ENCODE measurements at regions not wholly inside any gene's neighbourhood (a gene's known extent, or its start where the extent isn't known, plus 50 kb on each side); places are given as distances from the start of the nearest gene placed in this dataset.

DNA sequence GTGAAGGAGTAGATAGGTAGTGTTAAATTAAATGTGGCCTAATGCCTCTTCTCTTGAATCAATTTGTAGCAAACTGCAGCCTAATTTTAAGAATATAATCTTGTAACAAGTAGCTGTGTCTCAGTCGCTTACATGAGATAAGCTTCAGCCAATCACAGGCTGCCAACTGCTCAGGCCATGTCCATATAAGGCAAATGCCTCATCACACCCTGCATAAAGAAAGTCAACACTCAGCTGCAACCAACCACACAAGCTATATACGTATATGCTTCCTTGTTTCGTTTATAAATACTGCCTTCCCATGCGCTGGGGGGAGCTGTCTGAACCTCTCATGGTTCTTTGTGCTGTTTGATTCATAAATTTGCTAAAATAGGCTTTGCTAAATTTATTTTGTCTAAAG lies 476.3 kb downstream of the TRIB2 start:
- TF ChIP-seq EZH2 (IDR thresholded peaks at IDR 0.05), result no peak
- no peak for TF ChIP-seq CTCF (IDR thresholded peaks at IDR 0.05)
- no peak for TF ChIP-seq EZH2phosphoT487 (IDR thresholded peaks at IDR 0.05)
- Histone ChIP-seq H3K27me3 (no peaks in the 10 kb centered on the region), H3K4me2 (no peak overlapping the region), H3K4me3 (no peak overlapping the region), H3K9me3 (ENCODE audit: low read depth) (peaks cover 9% of the 10 kb centered on the region), H3K36me3 (no peaks in the 10 kb centered on the region), H3K4me1 (no peaks in the 10 kb centered on the region), H2AFZ (replicated peaks) (no peak overlapping the region), H3K9ac (no peak overlapping the region), H3F3A (ENCODE audit: low read depth) (no peaks in the 10 kb centered on the region), H3K27ac (no peak overlapping the region), H3K79me2 (ENCODE audit: low read depth) (no peaks in the 10 kb centered on the region), H4K20me1 (ENCODE audit: low read depth) (no peaks in the 10 kb centered on the region)
- no peaks in the 10 kb centered on the region for H3K9me3 Mint-ChIP-seq
- no peak overlapping the region for H3K27ac Mint-ChIP-seq
- no peaks in the 10 kb centered on the region for H3K4me1 Mint-ChIP-seq
- H3K36me3 Mint-ChIP-seq, result no peaks in the 10 kb centered on the region
- DNase-seq (ENCODE audit: low spot score), result no peak
- peaks cover 2% of the 10 kb centered on the region for H3K27me3 Mint-ChIP-seq (ENCODE audit: insufficient read depth, low read depth)
- H3K4me3 Mint-ChIP-seq, result no peak overlapping the region

GRCh38 chr2:13193900-13194299 lies 477.2 kb downstream of the TRIB2 start:
- H3K4me1 Mint-ChIP-seq, result no peaks in the 10 kb centered on the region

GRCh38 chr2:13195270-13195669 lies 478.5 kb downstream of the TRIB2 start:
- H3K27ac ChIP-seq, result no peak overlapping the region
- H3K79me2 ChIP-seq (ENCODE audit: low read depth), result no peaks in the 10 kb centered on the region
- Mint-ChIP-seq H3K4me3 (no peak overlapping the region), H3K9me3 (no peaks in the 10 kb centered on the region), H3K27me3 (ENCODE audit: insufficient read depth, low read depth) (peaks cover 2% of the 10 kb centered on the region), H3K27ac (no peak overlapping the region), H3K36me3 (no peaks in the 10 kb centered on the region), H3K4me1 (no peaks in the 10 kb centered on the region)
- no peaks in the 10 kb centered on the region for H3K36me3 ChIP-seq
- no peaks in the 10 kb centered on the region for H4K20me1 ChIP-seq (ENCODE audit: low read depth)
- no peaks in the 10 kb centered on the region for H3F3A ChIP-seq (ENCODE audit: low read depth)
- no peaks in the 10 kb centered on the region for H3K4me1 ChIP-seq
- no peak overlapping the region for H2AFZ ChIP-seq (replicated peaks)
- DNase-seq (ENCODE audit: low spot score), result no peak
- no peak for TF ChIP-seq EZH2phosphoT487 (IDR thresholded peaks at IDR 0.05)
- no peak for TF ChIP-seq EZH2 (IDR thresholded peaks at IDR 0.05)
- no peak for TF ChIP-seq CTCF (IDR thresholded peaks at IDR 0.05)
- no peak overlapping the region for H3K4me2 ChIP-seq
- peaks cover 12% of the 10 kb centered on the region for H3K9me3 ChIP-seq (ENCODE audit: low read depth)
- no peak overlapping the region for H3K9ac ChIP-seq
- no peak overlapping the region for H3K4me3 ChIP-seq
- H3K27me3 ChIP-seq, result no peaks in the 10 kb centered on the region

More at GRCh38 chr2:13193900-13194299, 477.2 kb downstream of the TRIB2 start:
- Histone ChIP-seq H3K4me3 (no peak overlapping the region), H3K4me1 (no peaks in the 10 kb centered on the region), H3K4me2 (no peak overlapping the region), H4K20me1 (ENCODE audit: low read depth) (no peaks in the 10 kb centered on the region), H3K27ac (no peak overlapping the region), H2AFZ (replicated peaks) (no peak overlapping the region), H3K9ac (no peak overlapping the region), H3F3A (ENCODE audit: low read depth) (no peaks in the 10 kb centered on the region), H3K79me2 (ENCODE audit: low read depth) (no peaks in the 10 kb centered on the region), H3K27me3 (no peaks in the 10 kb centered on the region), H3K36me3 (no peaks in the 10 kb centered on the region), H3K9me3 (ENCODE audit: low read depth) (peaks cover 12% of the 10 kb centered on the region)
- H3K9me3 Mint-ChIP-seq, result no peaks in the 10 kb centered on the region
- no peak overlapping the region for H3K27ac Mint-ChIP-seq
- no peak for TF ChIP-seq EZH2phosphoT487 (IDR thresholded peaks at IDR 0.05)
- peak; percentile 44 for TF ChIP-seq CTCF (IDR thresholded peaks at IDR 0.05)
- H3K4me3 Mint-ChIP-seq, result no peak overlapping the region
- no peaks in the 10 kb centered on the region for H3K36me3 Mint-ChIP-seq
- DNase-seq (ENCODE audit: low spot score), result peak; percentile 10
- peaks cover 2% of the 10 kb centered on the region for H3K27me3 Mint-ChIP-seq (ENCODE audit: insufficient read depth, low read depth)
